ENCODE measurements at regions not wholly inside any gene's neighbourhood (a gene's known extent, or its start where the extent isn't known, plus 50 kb on each side); places are given as distances from the start of the nearest gene placed in this dataset.
A peak's percentile ranks its signal among the peaks of the same experiment; 100 is the strongest.

- no peak overlapping the region for H3K4me3 ChIP-seq (ENCODE audit: low read depth, low read length)
- no peak for DNase-seq (ENCODE audit: low read depth)
- TF ChIP-seq CTCF (conservative IDR thresholded peaks at IDR 0.05; ENCODE audit: low read depth, low read length): no peak
Measured at GRCh38 chr15:96888764-96889163, 558.3 kb downstream of the NR2F2 start.

GRCh38 chr15:96889734-96890480 is 559.4 kb downstream of the NR2F2 start:
- peak; percentile 20 for DNase-seq (ENCODE audit: low read depth)
- TF ChIP-seq CTCF (conservative IDR thresholded peaks at IDR 0.05; ENCODE audit: low read depth, low read length): no peak
- H3K4me3 ChIP-seq (ENCODE audit: low read depth, low read length): peak overlapping the region; percentile 50

- no peak overlapping the region for H3K4me3 ChIP-seq (ENCODE audit: low read depth, low read length)
- no peak for TF ChIP-seq CTCF (conservative IDR thresholded peaks at IDR 0.05; ENCODE audit: low read depth, low read length)
- no peak for DNase-seq (ENCODE audit: low read depth)
Measured at GRCh38 chr15:96891046-96891445, 560.5 kb downstream of the NR2F2 start.

- peak; percentile 81 for TF ChIP-seq CTCF (conservative IDR thresholded peaks at IDR 0.05; ENCODE audit: low read depth, low read length)
- peak; percentile 75 for DNase-seq (ENCODE audit: low read depth)
- H3K4me3 ChIP-seq (ENCODE audit: low read depth, low read length): no peak overlapping the region
Measured at GRCh38 chr15:96893159-96893906, 562.8 kb downstream of the NR2F2 start.

GRCh38 chr15:96894659-96895058 is 564.2 kb downstream of the NR2F2 start:
- peak; percentile 7 for DNase-seq (ENCODE audit: low read depth)
- TF ChIP-seq CTCF (conservative IDR thresholded peaks at IDR 0.05; ENCODE audit: low read depth, low read length): no peak
- H3K4me3 ChIP-seq (ENCODE audit: low read depth, low read length): no peak overlapping the region

GRCh38 chr15:96896766-96897165 is 566.3 kb downstream of the NR2F2 start:
- TF ChIP-seq CTCF (conservative IDR thresholded peaks at IDR 0.05; ENCODE audit: low read depth, low read length): no peak
- no peak for DNase-seq (ENCODE audit: low read depth)
- no peak overlapping the region for H3K4me3 ChIP-seq (ENCODE audit: low read depth, low read length)
